Activated B cell treated with CpG ODN at 0.5 μM for 24 hours (primary cell): ENCODE measurements at regions not wholly inside any gene's neighbourhood (a gene's known extent, or its start where the extent isn't known, plus 50 kb on each side); places are given as distances from the start of the nearest gene placed in this dataset.

ENCODE experiments used
- ATAC-seq: fragments of 200-7000 bp; cut with Tn5 transposase; one replicate; pipeline ENCODE4 v1.10.0; 2021; ENCODE audit warnings: low read depth, mild to moderate bottlenecking, moderate library complexity
- CTCF ChIA-PET: fragments of 350-600 bp; sonication (Branson Sonifier 250); formaldehyde crosslinking; loops from one replicate; lab custom pipeline; 2021; ENCODE audit warnings: antibody characterized with exemption; lab: Charles Lee
- POLR2A ChIA-PET: fragments of 350-600 bp; sonication (Branson Sonifier 250); formaldehyde crosslinking; loops from one replicate; lab custom pipeline; 2021; ENCODE audit warnings: antibody characterized with exemption; lab: Charles Lee
- DNase-seq: peaks from one replicate; pipeline ENCODE4 v3.0.0; 2022
- H3K27ac Mint-ChIP-seq: one replicate; pipeline ENCODE4 v1.8.0; 2020; ENCODE audit warnings: mixed read lengths
- H3K27me3 Mint-ChIP-seq: one replicate; pipeline ENCODE4 v1.8.0; 2021; ENCODE audit warnings: mixed read lengths
- H3K36me3 Mint-ChIP-seq: one replicate; pipeline ENCODE4 v1.8.0; 2021; ENCODE audit warnings: low read depth, mixed read lengths
- H3K4me1 Mint-ChIP-seq: one replicate; pipeline ENCODE4 v1.8.0; 2021; ENCODE audit warnings: mixed read lengths
- H3K4me3 Mint-ChIP-seq: one replicate; pipeline ENCODE4 v1.8.0; 2020; ENCODE audit warnings: mild to moderate bottlenecking, mixed read lengths
- H3K9me3 Mint-ChIP-seq: one replicate; pipeline ENCODE4 v1.8.0; 2020; ENCODE audit warnings: mixed read lengths
- intact Hi-C: fragments of 100-400 bp; cut with micrococcal nuclease; formaldehyde crosslinking; loops from one replicate; pipeline ENCODE4 v1.15.1; 2024
- TF ChIP-seq, protein P1 (sequence below): fragments of 200-600 bp; IDR thresholded peaks from one replicate; pipeline ENCODE4 v1.8.0; 2022; ENCODE audit warnings: antibody characterized with exemption, mild to moderate bottlenecking

DNA sequence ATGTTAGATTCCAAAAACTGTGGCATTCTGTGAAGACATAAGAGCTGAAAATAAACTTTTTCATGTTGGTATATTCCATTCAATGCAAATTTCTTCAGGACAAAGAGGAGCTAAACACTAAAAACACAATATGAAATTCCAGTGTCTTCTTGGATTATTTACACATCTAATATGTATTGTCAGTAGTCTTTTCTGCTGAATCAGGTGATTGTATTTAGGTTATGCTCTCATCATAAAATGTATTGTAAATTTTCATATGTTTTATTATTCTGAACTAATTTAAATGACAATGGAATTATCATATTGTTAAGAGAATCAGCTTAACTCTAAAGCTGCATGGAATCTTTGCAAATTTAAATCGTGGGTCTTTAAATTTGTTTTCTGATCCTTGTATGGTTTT lies 526.7 kb downstream of the PDHA2 start:
- Mint-ChIP-seq H3K9me3 (peaks cover 4% of the 10 kb centered on the region), H3K4me1 (no peaks in the 10 kb centered on the region), H3K27me3 (no peaks in the 10 kb centered on the region), H3K36me3 (no peaks in the 10 kb centered on the region), H3K4me3 (no peak overlapping the region), H3K27ac (no peak overlapping the region)
- ATAC-seq: no peak
- POLR2A ChIA-PET: no interaction called here
- CTCF ChIA-PET: no interaction called here
- TF ChIP-seq, protein P1, sequence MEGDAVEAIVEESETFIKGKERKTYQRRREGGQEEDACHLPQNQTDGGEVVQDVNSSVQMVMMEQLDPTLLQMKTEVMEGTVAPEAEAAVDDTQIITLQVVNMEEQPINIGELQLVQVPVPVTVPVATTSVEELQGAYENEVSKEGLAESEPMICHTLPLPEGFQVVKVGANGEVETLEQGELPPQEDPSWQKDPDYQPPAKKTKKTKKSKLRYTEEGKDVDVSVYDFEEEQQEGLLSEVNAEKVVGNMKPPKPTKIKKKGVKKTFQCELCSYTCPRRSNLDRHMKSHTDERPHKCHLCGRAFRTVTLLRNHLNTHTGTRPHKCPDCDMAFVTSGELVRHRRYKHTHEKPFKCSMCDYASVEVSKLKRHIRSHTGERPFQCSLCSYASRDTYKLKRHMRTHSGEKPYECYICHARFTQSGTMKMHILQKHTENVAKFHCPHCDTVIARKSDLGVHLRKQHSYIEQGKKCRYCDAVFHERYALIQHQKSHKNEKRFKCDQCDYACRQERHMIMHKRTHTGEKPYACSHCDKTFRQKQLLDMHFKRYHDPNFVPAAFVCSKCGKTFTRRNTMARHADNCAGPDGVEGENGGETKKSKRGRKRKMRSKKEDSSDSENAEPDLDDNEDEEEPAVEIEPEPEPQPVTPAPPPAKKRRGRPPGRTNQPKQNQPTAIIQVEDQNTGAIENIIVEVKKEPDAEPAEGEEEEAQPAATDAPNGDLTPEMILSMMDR: no peak
- no peak for DNase-seq
- intact Hi-C loops: no loop called here

DNA sequence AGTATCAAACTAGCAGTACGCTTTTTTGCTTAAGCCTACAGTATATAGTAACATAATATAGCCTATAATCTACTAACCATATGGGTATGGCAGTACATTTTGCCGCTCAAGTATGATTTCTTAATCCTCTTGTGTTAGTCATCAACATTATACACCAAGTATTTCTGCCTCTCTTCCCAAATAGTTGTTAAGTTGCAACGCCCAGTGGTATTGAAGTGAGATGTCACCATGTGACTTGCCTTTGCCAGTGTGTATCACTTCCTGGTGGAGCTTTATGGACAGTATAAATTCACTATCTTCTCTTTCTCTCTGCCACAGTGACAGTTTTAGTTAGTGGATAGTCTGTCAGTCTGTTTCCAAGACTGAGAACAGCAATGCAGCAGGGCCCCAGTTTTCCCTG lies 535.5 kb downstream of the PDHA2 start:
- ATAC-seq: no peak
- TF ChIP-seq, protein P1: no peak
- Mint-ChIP-seq H3K9me3 (no peaks in the 10 kb centered on the region), H3K27ac (no peak overlapping the region), H3K4me1 (no peaks in the 10 kb centered on the region), H3K4me3 (no peak overlapping the region), H3K36me3 (no peaks in the 10 kb centered on the region), H3K27me3 (no peaks in the 10 kb centered on the region)
- ChIA-PET CTCF (no interaction called here), POLR2A (no interaction called here)
- no peak for DNase-seq
- intact Hi-C loops: no loop called here

DNA sequence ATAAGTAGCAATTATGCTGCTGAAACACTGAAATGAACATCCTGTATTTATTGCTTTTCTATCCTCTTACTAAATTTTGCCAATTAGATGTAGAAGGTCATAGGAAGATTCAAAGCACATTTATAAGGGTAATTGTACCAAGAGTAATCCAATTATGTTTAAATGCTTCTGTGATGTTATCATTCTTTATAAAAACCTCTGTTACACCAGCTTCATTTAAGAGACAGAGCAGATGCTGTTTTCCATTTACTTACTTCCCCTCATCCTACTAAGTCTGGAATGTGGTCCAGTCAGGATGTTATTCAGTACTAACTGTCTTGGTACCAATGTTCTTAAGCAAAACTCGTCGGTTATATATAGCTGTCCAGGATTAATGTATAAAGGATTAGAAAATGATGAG lies 539.6 kb downstream of the PDHA2 start:
- ChIA-PET CTCF (no interaction called here), POLR2A (no interaction called here)
- DNase-seq (no peak), ATAC-seq (no peak)
- H3K36me3 Mint-ChIP-seq: no peaks in the 10 kb centered on the region
- H3K4me1 Mint-ChIP-seq: no peaks in the 10 kb centered on the region
- intact Hi-C loops: no loop called here
- no peak overlapping the region for H3K4me3 Mint-ChIP-seq
- H3K27me3 Mint-ChIP-seq: no peaks in the 10 kb centered on the region
- H3K27ac Mint-ChIP-seq: no peak overlapping the region
- peaks cover 3% of the 10 kb centered on the region for H3K9me3 Mint-ChIP-seq
- TF ChIP-seq, protein P1: no peak

DNA sequence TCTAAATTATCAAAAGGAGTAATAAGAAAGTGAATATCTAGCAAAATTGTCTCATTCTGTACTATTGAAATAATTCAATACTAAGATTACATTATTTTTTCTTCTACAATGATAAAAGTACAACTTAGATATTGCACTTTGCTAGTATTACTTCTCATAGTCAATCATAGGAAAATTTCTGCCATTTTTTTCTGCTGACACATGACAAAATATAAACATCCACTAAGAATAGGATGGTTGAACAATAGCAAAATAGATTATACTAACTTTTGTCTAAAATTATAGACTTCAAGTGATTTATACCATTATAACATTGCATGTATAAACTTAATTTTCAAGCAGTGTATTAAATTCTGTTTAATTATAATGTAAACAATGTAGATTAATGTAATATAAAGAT lies 540.2 kb downstream of the PDHA2 start:
- Mint-ChIP-seq H3K4me3 (no peak overlapping the region), H3K27ac (no peak overlapping the region), H3K27me3 (no peaks in the 10 kb centered on the region), H3K4me1 (no peaks in the 10 kb centered on the region), H3K36me3 (no peaks in the 10 kb centered on the region), H3K9me3 (peaks cover 3% of the 10 kb centered on the region)
- DNase-seq (no peak), ATAC-seq (no peak)
- TF ChIP-seq, protein P1: no peak
- intact Hi-C loops: no loop called here
- ChIA-PET POLR2A (no interaction called here), CTCF (no interaction called here)

DNA sequence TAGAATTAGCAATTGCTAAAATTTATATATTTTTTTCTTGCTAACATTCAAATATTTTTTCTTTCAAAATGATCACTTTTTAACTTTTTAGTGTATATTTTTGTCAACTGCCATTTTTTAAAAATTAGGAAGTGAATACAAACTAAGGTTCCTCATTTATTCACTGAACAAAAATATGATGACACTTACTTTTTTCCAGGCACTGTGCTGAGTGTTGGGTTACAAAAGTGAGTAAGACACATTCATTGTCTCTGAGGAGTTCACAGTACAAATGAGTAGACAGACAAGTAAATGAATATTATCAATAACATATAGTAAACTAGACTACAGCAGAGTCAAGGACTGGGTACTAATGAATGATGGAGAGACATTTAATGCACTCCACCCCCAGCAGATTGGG lies 543.5 kb downstream of the PDHA2 start:
- TF ChIP-seq, protein P1: no peak
- Mint-ChIP-seq H3K27me3 (no peaks in the 10 kb centered on the region), H3K4me3 (no peak overlapping the region), H3K36me3 (no peaks in the 10 kb centered on the region), H3K27ac (no peak overlapping the region), H3K9me3 (peaks cover 3% of the 10 kb centered on the region), H3K4me1 (no peaks in the 10 kb centered on the region)
- DNase-seq (no peak), ATAC-seq (no peak)
- POLR2A ChIA-PET: no interaction called here
- intact Hi-C loops: no loop called here
- CTCF ChIA-PET: no interaction called here
